SK-MEL-5 (cell line): ENCODE measurements at regions not wholly inside any gene's neighbourhood (a gene's known extent, or its start where the extent isn't known, plus 50 kb on each side); places are given as distances from the start of the nearest gene placed in this dataset.
"Not testable (repeated sequence)": the region's sequence is repeated elsewhere in the genome, so short reads cannot be mapped to it uniquely, and the experiment has no call there.

Experiments used
- DNase-seq: peaks from one replicate; pipeline ENCODE4 v3.0.0-alpha.2; 2016; ENCODE audit warnings: low read depth, low spot score
- in situ Hi-C: cut with HindIII; loops from 2 replicates; pipeline ENCODE4 v1.10.0; 2016; ENCODE audit warnings: low sequenced_read_pairs, high pct_unique_total_duplicates, low pct_unique_long_range_greater_than_20kb

- DNase-seq: no peak
- in situ Hi-C loops: no loop called here
These were observed 234.3 kb upstream of the HHIP start for GRCh38 chr4:144411700-144412099.

- no peak for DNase-seq
- in situ Hi-C loops: no loop called here
These were observed 224.9 kb upstream of the HHIP start for GRCh38 chr4:144421056-144421455.

DNA sequence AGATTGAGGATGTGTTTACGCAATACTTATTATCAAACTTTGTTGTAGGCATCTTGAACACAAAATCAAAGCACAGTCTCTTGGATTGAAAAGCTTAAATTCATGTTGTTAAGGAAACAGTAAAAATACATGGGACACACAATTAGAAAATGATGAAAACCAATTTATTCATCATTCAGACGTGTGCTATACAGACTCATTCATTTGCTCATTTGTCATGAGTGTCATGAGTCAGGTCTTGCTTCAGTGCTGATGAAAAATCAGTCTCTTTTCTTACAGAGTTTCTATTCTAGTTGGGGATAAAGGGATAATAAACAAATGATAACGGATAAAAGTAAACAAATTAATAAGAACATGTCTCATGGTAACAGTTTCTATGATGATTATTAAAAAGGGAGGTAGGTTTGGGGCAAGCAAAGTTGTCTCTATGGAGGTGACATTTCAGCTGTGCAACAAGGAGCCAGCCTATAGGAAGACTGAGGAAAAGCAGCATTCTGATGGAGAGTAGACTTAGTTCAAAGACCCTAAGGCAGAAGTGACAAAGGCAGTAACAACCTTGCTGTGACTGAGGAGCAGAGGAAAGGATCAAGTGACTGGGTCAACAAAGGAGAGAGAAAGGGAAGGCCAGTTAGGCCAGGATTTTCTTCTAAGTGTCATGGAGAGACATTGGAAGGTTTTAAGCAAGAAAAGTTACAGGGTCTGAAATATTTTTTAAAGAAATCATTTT lies 224.0 kb upstream of the HHIP start:
- no peak for DNase-seq
- in situ Hi-C loops: no loop called here

- in situ Hi-C loops: no loop called here
- no peak for DNase-seq
These were observed 222.0 kb upstream of the HHIP start for GRCh38 chr4:144423930-144424329.

DNA sequence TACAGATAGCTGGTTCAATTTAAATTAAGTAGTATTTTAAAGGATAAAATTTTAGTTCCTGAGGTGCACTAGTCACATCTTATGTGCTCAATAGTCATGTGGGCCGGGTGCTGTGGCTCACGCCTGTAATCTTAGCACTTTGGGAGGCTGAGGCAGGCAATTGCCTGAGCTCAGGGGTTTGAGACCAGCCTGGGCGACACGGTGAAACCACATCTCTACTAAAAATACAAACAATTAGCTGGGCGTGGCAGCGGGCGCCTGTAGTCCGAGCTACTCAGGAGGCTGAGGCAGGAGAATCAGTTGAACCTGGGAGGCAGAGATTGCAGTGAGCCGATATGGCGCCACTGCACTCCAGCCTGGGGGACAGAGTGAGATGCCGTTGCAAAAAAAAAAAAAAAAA lies 219.9 kb upstream of the HHIP start:
- in situ Hi-C loops: not testable (repeated sequence)

DNA sequence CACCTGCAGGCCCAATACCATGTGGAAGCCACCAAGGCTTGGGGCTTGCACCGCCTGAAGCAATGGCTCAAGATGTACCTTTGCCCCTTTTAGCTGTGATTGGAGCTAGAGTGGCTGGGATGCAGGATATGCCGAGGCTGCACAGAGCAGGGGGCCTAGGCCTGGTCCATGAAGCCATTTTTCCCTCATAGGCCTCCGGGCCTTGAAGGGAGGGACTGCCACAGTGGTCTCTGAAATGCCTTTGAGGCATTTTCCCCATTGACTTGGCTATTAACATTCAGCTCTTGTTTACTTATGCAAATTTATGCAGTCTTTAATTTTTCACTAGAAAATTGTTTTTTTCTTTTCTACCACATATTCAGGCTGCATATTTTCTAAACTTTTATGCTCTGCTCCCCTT lies 203.2 kb upstream of the HHIP start:
- DNase-seq: no peak
- in situ Hi-C loops: no loop called here

More for the DNA sequence above, 219.9 kb upstream of the HHIP start:
- DNase-seq: not testable (repeated sequence)

DNA sequence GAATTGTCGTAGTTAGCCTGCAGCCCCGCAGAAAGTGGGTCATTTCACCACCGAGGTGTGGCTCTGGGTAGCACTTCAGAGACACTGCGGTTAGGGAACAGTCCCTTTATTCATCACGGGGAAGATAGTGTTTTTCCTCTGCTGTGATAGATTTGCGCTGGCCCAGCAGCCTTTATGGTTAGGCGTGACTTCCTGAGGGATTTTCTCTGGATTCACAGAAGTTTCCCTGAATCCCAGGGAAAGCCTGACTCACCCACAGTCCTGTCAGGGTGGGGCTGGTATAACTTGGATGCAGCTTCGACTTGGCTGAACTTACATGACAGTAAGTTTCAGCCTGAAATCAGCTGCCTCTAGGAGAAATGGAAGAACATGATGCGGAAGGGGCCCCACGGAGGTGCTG lies 196.3 kb upstream of the HHIP start:
- no peak for DNase-seq
- in situ Hi-C loops: no loop called here

DNA sequence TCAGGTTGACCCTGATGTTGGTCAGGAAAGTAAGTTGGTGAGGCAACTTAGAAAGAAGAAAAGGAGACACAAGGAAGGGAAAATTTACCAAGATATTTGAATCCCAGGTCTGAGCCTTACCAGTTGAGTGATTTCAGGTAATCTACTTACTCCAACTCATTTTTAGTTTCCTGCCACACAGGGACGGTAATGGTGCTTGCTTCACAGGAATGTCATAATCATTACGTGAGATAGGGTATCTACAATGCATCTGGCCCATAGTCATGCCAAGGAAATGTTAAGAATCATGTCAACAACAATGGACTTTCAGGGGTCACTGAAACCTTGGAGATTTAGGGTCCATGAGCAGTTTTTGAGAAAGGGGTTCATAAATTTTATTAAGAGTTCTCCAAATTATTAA lies 195.4 kb upstream of the HHIP start:
- in situ Hi-C loops: no loop called here
- no peak for DNase-seq

- in situ Hi-C loops: no loop called here
These were observed 194.0 kb upstream of the HHIP start for GRCh38 chr4:144451766-144452450.

GRCh38 chr4:144456196-144456595 lies 189.8 kb upstream of the HHIP start:
- in situ Hi-C loops: no loop called here
- DNase-seq: no peak

More at GRCh38 chr4:144451766-144452450, 194.0 kb upstream of the HHIP start:
- no peak for DNase-seq

DNA sequence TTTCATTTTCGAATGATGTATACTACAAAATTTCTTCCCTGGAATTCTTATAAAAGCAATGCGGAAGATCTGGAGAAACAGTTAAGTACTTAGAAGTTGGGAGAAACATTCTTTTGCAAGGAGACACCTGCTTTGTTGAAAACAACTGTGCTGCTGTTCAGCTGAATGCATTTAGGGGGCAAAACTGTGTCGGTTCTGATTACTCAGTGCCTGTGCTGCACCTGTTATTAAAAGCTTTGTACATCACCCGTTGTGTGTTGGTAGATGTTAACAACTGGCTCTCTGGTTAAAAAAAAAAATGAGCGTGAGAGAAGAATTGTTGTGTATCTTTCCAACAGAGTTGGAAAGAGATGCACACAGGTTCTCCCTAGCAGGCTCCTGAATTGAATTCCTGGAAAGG lies 184.1 kb upstream of the HHIP start:
- DNase-seq: no peak
- in situ Hi-C loops: no loop called here

DNA sequence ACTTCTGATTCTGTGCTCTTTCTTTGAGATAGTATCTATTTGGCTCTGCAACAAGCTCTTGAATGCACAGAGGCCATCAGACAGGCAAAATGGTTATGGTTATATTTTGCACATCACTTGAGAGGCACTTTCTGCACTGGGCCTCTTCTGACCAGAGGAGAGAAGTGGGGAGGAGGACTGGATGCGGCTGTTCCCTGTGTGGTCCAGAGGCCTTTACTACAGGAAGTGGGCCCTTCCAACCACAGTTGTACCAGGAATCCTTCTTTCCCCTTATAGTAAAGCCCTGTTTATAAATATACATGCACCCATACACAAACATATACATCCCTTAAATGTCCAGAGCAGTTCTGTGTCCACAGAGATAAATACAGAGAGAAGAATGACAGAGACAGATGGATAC lies 182.7 kb upstream of the HHIP start:
- DNase-seq: no peak
- in situ Hi-C loops: no loop called here

GRCh38 chr4:144463896-144464295 lies 182.1 kb upstream of the HHIP start:
- in situ Hi-C loops: no loop called here
- no peak for DNase-seq

DNA sequence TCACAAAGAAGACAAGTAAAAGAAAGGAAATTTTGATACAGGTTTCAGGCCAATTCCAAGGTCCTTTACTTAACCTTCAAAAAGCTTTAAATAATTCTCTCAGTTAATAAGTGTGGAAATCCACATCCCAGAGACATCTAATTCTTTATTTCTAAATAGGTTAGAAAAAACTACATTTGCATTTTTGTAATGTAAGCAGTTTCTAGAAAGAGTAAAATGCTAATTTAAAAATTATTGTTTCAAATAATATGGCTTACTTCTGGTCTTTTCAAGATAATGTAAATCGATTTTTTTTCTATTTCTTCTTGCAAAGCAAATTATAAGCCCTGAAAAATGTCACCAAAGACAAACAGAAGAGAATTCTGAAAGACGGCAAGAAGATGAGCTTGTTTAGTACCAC lies 180.4 kb upstream of the HHIP start:
- in situ Hi-C loops: no loop called here
- no peak for DNase-seq

DNA sequence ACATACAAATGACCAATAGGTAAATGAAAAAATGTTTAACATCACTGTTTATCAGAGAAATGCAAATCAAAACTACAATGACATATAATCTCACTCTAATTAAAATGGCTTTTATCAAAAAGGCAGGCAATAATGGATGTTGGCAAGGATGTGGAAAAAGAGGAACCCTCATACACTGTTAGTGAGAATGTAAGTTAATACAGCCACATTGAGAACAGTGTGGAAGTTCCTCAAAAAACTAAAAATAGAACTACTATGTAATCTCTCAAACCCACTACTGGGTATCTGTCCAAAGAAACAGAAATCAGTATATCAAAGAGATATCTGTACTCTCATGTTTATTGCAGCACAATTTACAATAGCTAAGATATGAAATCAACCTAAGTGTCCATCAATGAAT lies 165.9 kb upstream of the HHIP start:
- in situ Hi-C loops: no loop called here
- no peak for DNase-seq

DNA sequence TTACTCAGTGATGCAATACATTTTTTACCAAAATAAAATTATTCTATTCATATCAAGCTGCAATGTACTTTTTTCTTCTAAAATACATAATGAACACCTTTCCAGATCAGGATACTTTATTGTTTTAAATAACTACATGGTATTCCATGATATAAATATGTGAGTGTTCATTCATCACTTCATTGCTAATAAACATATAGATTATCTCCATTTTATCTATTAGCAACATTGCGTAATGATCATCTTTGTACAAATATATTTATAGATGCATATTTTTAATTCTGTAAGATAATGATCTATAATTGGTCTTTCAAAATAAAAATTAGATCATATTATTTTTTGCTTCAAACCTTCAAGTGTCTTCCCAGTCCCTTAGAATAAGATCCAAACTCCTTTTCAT lies 156.1 kb upstream of the HHIP start:
- in situ Hi-C loops: no loop called here
- no peak for DNase-seq

DNA sequence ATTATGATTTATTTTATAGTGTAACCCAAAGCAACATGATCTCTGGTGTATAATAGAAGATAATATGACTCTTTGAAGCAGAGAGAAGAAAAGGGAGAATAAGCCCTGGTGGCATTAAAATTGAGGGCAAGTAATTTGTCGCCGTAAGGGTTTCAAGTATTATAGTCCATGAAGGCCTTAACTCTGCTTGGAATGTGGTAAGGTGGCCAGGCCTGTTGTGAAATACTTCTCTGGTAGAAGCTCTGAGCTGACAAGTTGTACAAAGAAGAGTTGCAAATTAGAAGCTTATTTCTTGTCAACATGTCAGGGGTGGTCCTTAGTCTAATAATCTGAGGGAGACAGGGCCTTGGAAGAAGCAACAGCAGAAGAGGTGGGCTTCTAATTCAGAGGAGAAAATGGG lies 151.7 kb upstream of the HHIP start:
- DNase-seq: no peak
- in situ Hi-C loops: no loop called here

DNA sequence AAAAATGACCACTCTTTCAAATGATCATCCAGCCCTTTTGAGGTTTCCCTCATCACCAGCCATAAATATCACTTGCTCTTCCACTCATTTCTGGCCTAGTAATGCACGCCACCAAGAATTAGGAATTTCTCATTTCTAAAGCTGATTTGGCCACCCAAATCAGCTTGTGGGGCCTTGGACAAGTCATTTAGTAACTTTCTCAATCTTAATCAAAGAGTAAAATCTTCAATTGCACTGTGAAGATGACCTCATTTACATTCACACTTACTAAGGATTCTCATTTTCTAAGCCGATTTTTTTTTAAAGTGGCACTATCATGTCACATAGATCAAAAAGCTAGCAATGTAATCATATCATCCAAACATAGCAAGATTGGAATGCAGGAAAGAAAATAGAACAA lies 150.0 kb upstream of the HHIP start:
- DNase-seq: no peak
- in situ Hi-C loops: no loop called here

- DNase-seq: no peak
- in situ Hi-C loops: no loop called here
These were observed 146.2 kb upstream of the HHIP start for GRCh38 chr4:144499777-144500176.
